Stimulated activated effector memory CD8-positive, alpha-beta T cell treated with anti-CD3 and anti-CD28 coated beads, Interleukin-12 subunit alpha, Interleukin-12 subunit beta, amount 100 ng/mL, for 72 hours (primary cell): ENCODE measurements at regions not wholly inside any gene's neighbourhood (a gene's known extent, or its start where the extent isn't known, plus 50 kb on each side); places are given as distances from the start of the nearest gene placed in this dataset.

Source experiments
- ATAC-seq: fragments of 150-1000 bp; cut with Tn5 transposase; 2 replicates; pipeline ENCODE4 v1.10.0; 2021
- DNase-seq, 2 donors: peaks; one replicate each; pipeline ENCODE4 v3.0.0; 2021 to 2022; ENCODE audit warnings: low spot score in 2 of 2
- H3K27ac Mint-ChIP-seq: one replicate; pipeline ENCODE4 v1.8.0; 2022; ENCODE audit warnings: mild to moderate bottlenecking, mixed read lengths
- H3K36me3 Mint-ChIP-seq: one replicate; pipeline ENCODE4 v1.8.0; 2022; ENCODE audit warnings: mild to moderate bottlenecking, mixed read lengths
- H3K4me1 Mint-ChIP-seq: one replicate; pipeline ENCODE4 v1.8.0; 2022; ENCODE audit warnings: mixed read lengths
- H3K4me3 Mint-ChIP-seq: one replicate; pipeline ENCODE4 v1.8.0; 2022; ENCODE audit warnings: mild to moderate bottlenecking, mixed read lengths
- H3K9me3 Mint-ChIP-seq: one replicate; pipeline ENCODE4 v1.8.0; 2022; ENCODE audit warnings: mixed read lengths

- no peaks in the 10 kb centered on the region for H3K36me3 Mint-ChIP-seq
- DNase-seq, result no peak
- H3K27ac Mint-ChIP-seq, result no peak overlapping the region
- no peak overlapping the region for H3K4me3 Mint-ChIP-seq
- no peak for ATAC-seq
- H3K4me1 Mint-ChIP-seq, result no peaks in the 10 kb centered on the region
- H3K9me3 Mint-ChIP-seq, result peaks cover 28% of the 10 kb centered on the region
Observed at GRCh38 chr1:82820816-82821215, 1020.1 kb downstream of the ADGRL2 start.

GRCh38 chr1:82819234-82819633 lies 1018.5 kb downstream of the ADGRL2 start:
- DNase-seq (no peak), ATAC-seq (no peak)
- H3K9me3 Mint-ChIP-seq, result peaks cover 25% of the 10 kb centered on the region
- no peak overlapping the region for H3K27ac Mint-ChIP-seq
- no peaks in the 10 kb centered on the region for H3K4me1 Mint-ChIP-seq
- no peaks in the 10 kb centered on the region for H3K36me3 Mint-ChIP-seq
- H3K4me3 Mint-ChIP-seq, result no peak overlapping the region

- Mint-ChIP-seq H3K27ac (no peak overlapping the region), H3K4me3 (no peak overlapping the region), H3K4me1 (no peaks in the 10 kb centered on the region), H3K9me3 (peaks cover 25% of the 10 kb centered on the region), H3K36me3 (no peaks in the 10 kb centered on the region)
- DNase-seq (no peak), ATAC-seq (no peak)
Observed at GRCh38 chr1:82818586-82818985, 1017.9 kb downstream of the ADGRL2 start.

GRCh38 chr1:82813386-82813785 lies 1012.7 kb downstream of the ADGRL2 start:
- ATAC-seq (no peak), DNase-seq (no peak)
- Mint-ChIP-seq H3K4me1 (no peaks in the 10 kb centered on the region), H3K36me3 (no peaks in the 10 kb centered on the region), H3K4me3 (no peak overlapping the region), H3K27ac (no peak overlapping the region), H3K9me3 (peaks cover 15% of the 10 kb centered on the region)

- no peak for DNase-seq
- H3K4me3 Mint-ChIP-seq, result no peak overlapping the region
- no peak overlapping the region for H3K27ac Mint-ChIP-seq
- H3K9me3 Mint-ChIP-seq, result peaks cover 16% of the 10 kb centered on the region
- no peak for ATAC-seq
- H3K36me3 Mint-ChIP-seq, result no peaks in the 10 kb centered on the region
- no peaks in the 10 kb centered on the region for H3K4me1 Mint-ChIP-seq
Observed at GRCh38 chr1:82810601-82811000, 1009.9 kb downstream of the ADGRL2 start.

GRCh38 chr1:82807563-82807962 lies 1006.8 kb downstream of the ADGRL2 start:
- DNase-seq, result no peak
- no peaks in the 10 kb centered on the region for H3K36me3 Mint-ChIP-seq
- H3K4me1 Mint-ChIP-seq, result no peaks in the 10 kb centered on the region
- H3K9me3 Mint-ChIP-seq, result peaks cover 23% of the 10 kb centered on the region
- H3K4me3 Mint-ChIP-seq, result no peak overlapping the region
- H3K27ac Mint-ChIP-seq, result no peak overlapping the region
- ATAC-seq, result no peak

GRCh38 chr1:82806133-82806532 lies 1005.4 kb downstream of the ADGRL2 start:
- DNase-seq (no peak), ATAC-seq (no peak)
- Mint-ChIP-seq H3K27ac (no peak overlapping the region), H3K36me3 (no peaks in the 10 kb centered on the region), H3K9me3 (peaks cover 20% of the 10 kb centered on the region), H3K4me3 (no peak overlapping the region), H3K4me1 (no peaks in the 10 kb centered on the region)

- ATAC-seq (no peak), DNase-seq (no peak)
- H3K4me3 Mint-ChIP-seq, result no peak overlapping the region
- no peaks in the 10 kb centered on the region for H3K36me3 Mint-ChIP-seq
- H3K9me3 Mint-ChIP-seq, result peaks cover 23% of the 10 kb centered on the region
- no peak overlapping the region for H3K27ac Mint-ChIP-seq
- H3K4me1 Mint-ChIP-seq, result no peaks in the 10 kb centered on the region
Observed at GRCh38 chr1:82801176-82801575, 1000.4 kb downstream of the ADGRL2 start.

- ATAC-seq (no peak), DNase-seq (no peak)
- no peak overlapping the region for H3K27ac Mint-ChIP-seq
- peaks cover 21% of the 10 kb centered on the region for H3K9me3 Mint-ChIP-seq
- no peaks in the 10 kb centered on the region for H3K36me3 Mint-ChIP-seq
- no peak overlapping the region for H3K4me3 Mint-ChIP-seq
- H3K4me1 Mint-ChIP-seq, result no peaks in the 10 kb centered on the region
Observed at GRCh38 chr1:82800721-82801120, 1000.0 kb downstream of the ADGRL2 start.

GRCh38 chr1:82799261-82799660 lies 998.5 kb downstream of the ADGRL2 start:
- DNase-seq (no peak), ATAC-seq (no peak)
- Mint-ChIP-seq H3K27ac (no peak overlapping the region), H3K4me3 (no peak overlapping the region), H3K36me3 (no peaks in the 10 kb centered on the region), H3K4me1 (no peaks in the 10 kb centered on the region), H3K9me3 (peaks cover 17% of the 10 kb centered on the region)

GRCh38 chr1:82795508-82796149 lies 994.9 kb downstream of the ADGRL2 start:
- H3K4me3 Mint-ChIP-seq, result no peak overlapping the region
- H3K9me3 Mint-ChIP-seq, result peaks cover 25% of the 10 kb centered on the region
- no peaks in the 10 kb centered on the region for H3K4me1 Mint-ChIP-seq
- no peak overlapping the region for H3K27ac Mint-ChIP-seq
- ATAC-seq (no peak), DNase-seq (no peak)
- H3K36me3 Mint-ChIP-seq, result no peaks in the 10 kb centered on the region

- no peak for DNase-seq
- H3K27ac Mint-ChIP-seq, result no peak overlapping the region
Observed at GRCh38 chr1:82792151-82792550, 991.4 kb downstream of the ADGRL2 start.

GRCh38 chr1:82790556-82790955 lies 989.8 kb downstream of the ADGRL2 start:
- no peaks in the 10 kb centered on the region for H3K4me1 Mint-ChIP-seq
- H3K4me3 Mint-ChIP-seq, result no peak overlapping the region
- ATAC-seq (no peak), DNase-seq (no peak)
- no peaks in the 10 kb centered on the region for H3K36me3 Mint-ChIP-seq
- H3K9me3 Mint-ChIP-seq, result peaks cover 21% of the 10 kb centered on the region
- H3K27ac Mint-ChIP-seq, result no peak overlapping the region

More at GRCh38 chr1:82792151-82792550, 991.4 kb downstream of the ADGRL2 start:
- Mint-ChIP-seq H3K4me1 (no peaks in the 10 kb centered on the region), H3K36me3 (no peaks in the 10 kb centered on the region), H3K9me3 (peaks cover 21% of the 10 kb centered on the region), H3K4me3 (no peak overlapping the region)
- ATAC-seq, result no peak

- H3K4me1 Mint-ChIP-seq, result no peaks in the 10 kb centered on the region
- no peak for DNase-seq
- H3K9me3 Mint-ChIP-seq, result peaks cover 27% of the 10 kb centered on the region
- no peak for ATAC-seq
- no peak overlapping the region for H3K4me3 Mint-ChIP-seq
- no peaks in the 10 kb centered on the region for H3K36me3 Mint-ChIP-seq
- H3K27ac Mint-ChIP-seq, result no peak overlapping the region
Observed at GRCh38 chr1:82788660-82789059, 987.9 kb downstream of the ADGRL2 start.

GRCh38 chr1:82788038-82788437 lies 987.3 kb downstream of the ADGRL2 start:
- H3K27ac Mint-ChIP-seq, result no peak overlapping the region

GRCh38 chr1:82786883-82787282 lies 986.1 kb downstream of the ADGRL2 start:
- DNase-seq, result no peak
- ATAC-seq, result no peak
- Mint-ChIP-seq H3K36me3 (no peaks in the 10 kb centered on the region), H3K4me1 (no peaks in the 10 kb centered on the region), H3K9me3 (peaks cover 20% of the 10 kb centered on the region), H3K4me3 (no peak overlapping the region), H3K27ac (no peak overlapping the region)

More at GRCh38 chr1:82788038-82788437, 987.3 kb downstream of the ADGRL2 start:
- H3K4me3 Mint-ChIP-seq, result no peak overlapping the region
- H3K36me3 Mint-ChIP-seq, result no peaks in the 10 kb centered on the region
- H3K9me3 Mint-ChIP-seq, result peaks cover 26% of the 10 kb centered on the region
- H3K4me1 Mint-ChIP-seq, result no peaks in the 10 kb centered on the region
- no peak for DNase-seq
- ATAC-seq, result no peak
